Umbilical cord (tissue), 1 donor: ENCODE measurements at regions not wholly inside any gene's neighbourhood (a gene's known extent, or its start where the extent isn't known, plus 50 kb on each side); places are given as distances from the start of the nearest gene placed in this dataset.

ENCODE experiments used
- DNase-seq: peaks from one replicate; pipeline ENCODE4 v3.0.0-alpha.2; 2015; ENCODE audit warnings: low spot score

GRCh38 chr15:36251450-36251849 is 328.0 kb upstream of the CDIN1 start:
- no peak for DNase-seq

GRCh38 chr15:36252146-36252711 is 327.2 kb upstream of the CDIN1 start:
- no peak for DNase-seq

- no peak for DNase-seq
Measured at GRCh38 chr15:36254426-36254825, 325.0 kb upstream of the CDIN1 start.

- DNase-seq = no peak
Measured at GRCh38 chr15:36256404-36256807, 323.0 kb upstream of the CDIN1 start.

GRCh38 chr15:36263666-36264065 is 315.8 kb upstream of the CDIN1 start:
- no peak for DNase-seq

- no peak for DNase-seq
Measured at GRCh38 chr15:36265422-36265821, 314.0 kb upstream of the CDIN1 start.

- DNase-seq = no peak
Measured at GRCh38 chr15:36271048-36271447, 308.4 kb upstream of the CDIN1 start.

- no peak for DNase-seq
Measured at GRCh38 chr15:36275656-36276055, 303.8 kb upstream of the CDIN1 start.

- no peak for DNase-seq
Measured at GRCh38 chr15:36278219-36278618, 301.2 kb upstream of the CDIN1 start.

GRCh38 chr15:36282821-36283220 is 296.6 kb upstream of the CDIN1 start:
- DNase-seq = no peak

GRCh38 chr15:36284911-36285310 is 294.5 kb upstream of the CDIN1 start:
- no peak for DNase-seq

- no peak for DNase-seq
Measured at GRCh38 chr15:36291501-36291900, 287.9 kb upstream of the CDIN1 start.

GRCh38 chr15:36294359-36294758 is 285.1 kb upstream of the CDIN1 start:
- DNase-seq = no peak

GRCh38 chr15:36301947-36302346 is 277.5 kb upstream of the CDIN1 start:
- no peak for DNase-seq

GRCh38 chr15:36313021-36313420 is 266.4 kb upstream of the CDIN1 start:
- DNase-seq = no peak

- DNase-seq = peak; percentile 76
Measured at GRCh38 chr15:36313736-36314280, 265.6 kb upstream of the CDIN1 start.

- DNase-seq = no peak
Measured at GRCh38 chr15:36315649-36316048, 263.8 kb upstream of the CDIN1 start.

GRCh38 chr15:36323615-36324014 is 255.8 kb upstream of the CDIN1 start:
- no peak for DNase-seq

- no peak for DNase-seq
Measured at GRCh38 chr15:36325206-36325605, 254.2 kb upstream of the CDIN1 start.

GRCh38 chr15:36329592-36329991 is 249.8 kb upstream of the CDIN1 start:
- DNase-seq = no peak

- no peak for DNase-seq
Measured at GRCh38 chr15:36330598-36330997, 248.8 kb upstream of the CDIN1 start.

GRCh38 chr15:36331531-36332275 is 247.7 kb upstream of the CDIN1 start:
- DNase-seq = no peak

- no peak for DNase-seq
Measured at GRCh38 chr15:36332301-36332700, 247.1 kb upstream of the CDIN1 start.
